ENCODE measurements at regions not wholly inside any gene's neighbourhood (a gene's known extent, or its start where the extent isn't known, plus 50 kb on each side); places are given as distances from the start of the nearest gene placed in this dataset.

DNA sequence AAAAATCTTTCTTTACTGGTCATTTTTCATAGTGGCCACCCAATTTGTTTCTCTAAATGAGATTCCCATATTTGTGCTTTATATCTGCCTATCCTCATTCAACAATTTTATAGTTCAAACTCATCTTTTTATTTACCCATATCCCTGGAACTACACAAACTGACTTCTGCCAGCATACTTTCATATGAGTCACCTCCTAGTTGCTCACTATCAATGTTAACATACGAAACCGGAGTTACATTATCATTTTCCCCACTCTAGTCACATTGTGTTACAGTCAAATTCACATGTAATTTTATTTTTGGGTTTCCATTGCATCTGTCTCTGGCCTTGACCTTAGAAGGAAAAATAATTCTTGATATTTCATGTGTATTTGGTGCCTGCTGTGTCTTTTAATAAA is 499.4 kb downstream of the MAFB start:
- Histone ChIP-seq H2BK15ac (ENCODE audit: low read length) (no peak overlapping the region), H3K23me2 (ENCODE audit: low read depth, low read length) (no peaks in the 10 kb centered on the region), H3K4ac (replicated peaks; ENCODE audit: insufficient read length, low read depth, low read length) (no peak overlapping the region), H3K56ac (replicated peaks; ENCODE audit: insufficient read length, low read depth, low read length) (no peak overlapping the region), H3K4me2 (ENCODE audit: insufficient read depth in 1 of 2, low read depth in 2 of 2, low read length in 2 of 2) (no peak overlapping the region), H3K27me3 (replicated peaks in 1 of 4; ENCODE audit: control insufficient read depth in 3 of 4, extremely low read depth in 1 of 4, insufficient read depth in 3 of 4, low read length in 3 of 4) (no peaks in the 10 kb centered on the region), H2BK5ac (ENCODE audit: low read depth, low read length) (no peak overlapping the region), H2AK5ac (ENCODE audit: low read depth, low read length) (no peak overlapping the region), H2BK20ac (ENCODE audit: low read length) (no peak overlapping the region), H3K9ac (replicated peaks in 1 of 4; ENCODE audit: extremely low read depth in 1 of 4, low read depth in 3 of 4, low read length in 3 of 4) (no peak overlapping the region), H4K5ac (ENCODE audit: insufficient read length, low read depth, low read length) (no peak overlapping the region), H3K23ac (ENCODE audit: insufficient read length) (no peak overlapping the region), H2BK120ac (replicated peaks; ENCODE audit: low read depth, low read length) (no peak overlapping the region), H4K91ac (replicated peaks; ENCODE audit: insufficient read length, low read length) (no peak overlapping the region), H3K18ac (ENCODE audit: extremely low read depth, low read length) (no peak overlapping the region), H3K27ac (ENCODE audit: low read depth, low read length) (no peak overlapping the region), H3K9me3 (ENCODE audit: insufficient read depth in 2 of 2, low read depth in 1 of 2, low read length in 1 of 2) (no peaks in the 10 kb centered on the region), H3K79me2 (ENCODE audit: control insufficient read depth in 1 of 2, insufficient read depth in 2 of 2, low read length in 2 of 2) (no peaks in the 10 kb centered on the region), H3K4me3 (ENCODE audit: extremely low read depth in 1 of 4, insufficient read depth in 2 of 4, low read depth in 3 of 4, low read length in 4 of 4) (no peak overlapping the region), H3K79me1 (ENCODE audit: low read depth, low read length) (no peaks in the 10 kb centered on the region), H2AFZ (ENCODE audit: low read length) (no peak overlapping the region), H4K20me1 (replicated peaks in 1 of 2; ENCODE audit: control insufficient read depth in 1 of 2, insufficient read depth in 2 of 2, low read length in 2 of 2) (no peaks in the 10 kb centered on the region), H2BK12ac (ENCODE audit: low read depth, low read length) (no peak overlapping the region), H3K36me3 (ENCODE audit: control insufficient read depth in 2 of 4, insufficient read depth in 4 of 4, low read length in 3 of 4) (no peaks in the 10 kb centered on the region), H4K8ac (ENCODE audit: extremely low read depth, insufficient read depth, low read length) (no peak overlapping the region), H3K14ac (ENCODE audit: insufficient read length) (no peak overlapping the region), H3K4me1 (replicated peaks in 1 of 4; ENCODE audit: control insufficient read depth in 3 of 4, insufficient read depth in 4 of 4, low read length in 3 of 4) (no peaks in the 10 kb centered on the region)
- DNase-seq (ENCODE audit: low read depth in 1 of 2, low spot score in 2 of 2), result no peak
- ChIA-PET POLR2A (ENCODE audit: partially characterized antibody) (no interaction called here), CTCF (ENCODE audit: partially characterized antibody) (no interaction called here)
- no peak for FAIRE-seq
- WGBS, 2 experiments (ENCODE audit: extremely low coverage in 1 of 2, insufficient coverage in 1 of 2, insufficient read length in 1 of 2, insufficient replicate concordance in 2 of 2, low coverage in 1 of 2, low lambda C conversion rate in 2 of 2, missing lambda C conversion rate in 1 of 2), result 100% methylated on average over 2 of the region's 2 CpGs; no CpG with 5 or more reads in 1 of the 2 experiments
- TF ChIP-seq POU5F1 (IDR thresholded peaks at IDR 0.05; ENCODE audit: low read depth, low read length) (no peak), HDAC6 (IDR thresholded peaks at IDR 0.05; ENCODE audit: low read depth, low read length) (no peak), SP1 (IDR thresholded peaks at IDR 0.05; ENCODE audit: low read depth, low read length) (no peak), POLR2A (IDR thresholded peaks at IDR 0.05; ENCODE audit: control extremely low read depth in 1 of 2, low read depth in 2 of 2, low read length in 2 of 2) (no peak), BCL11A (IDR thresholded peaks at IDR 0.05; ENCODE audit: low read depth in 2 of 2, low read length in 2 of 2) (no peak), TCF12 (IDR thresholded peaks at IDR 0.05; ENCODE audit: low read depth, low read length) (no peak), CHD2 (IDR thresholded peaks at IDR 0.05; ENCODE audit: low read length) (no peak), RXRA (IDR thresholded peaks at IDR 0.05; ENCODE audit: insufficient read depth, low read depth, low read length) (no peak), BACH1 (IDR thresholded peaks at IDR 0.05; ENCODE audit: low read length) (no peak), KDM4A (IDR thresholded peaks at IDR 0.05; ENCODE audit: low read depth, low read length, severe bottlenecking) (no peak), KDM1A (IDR thresholded peaks at IDR 0.05; ENCODE audit: borderline replicate concordance, low read length) (no peak)
- TF ChIP-seq, protein P1, sequence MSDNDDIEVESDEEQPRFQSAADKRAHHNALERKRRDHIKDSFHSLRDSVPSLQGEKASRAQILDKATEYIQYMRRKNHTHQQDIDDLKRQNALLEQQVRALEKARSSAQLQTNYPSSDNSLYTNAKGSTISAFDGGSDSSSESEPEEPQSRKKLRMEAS (IDR thresholded peaks at IDR 0.05), result no peak
